Esophagus muscularis mucosa (tissue), 4 donors: ENCODE measurements at regions not wholly inside any gene's neighbourhood (a gene's known extent, or its start where the extent isn't known, plus 50 kb on each side); places are given as distances from the start of the nearest gene placed in this dataset.

Source experiments
- DNase-seq: peaks from one replicate; pipeline ENCODE4 v3.0.0-alpha.2; 2017; ENCODE audit errors: extremely low spot score
- H3K27ac ChIP-seq, 4 donors: fragments of 200-600 bp; sonication (generic); replicated peaks in 1 of 4; 1 replicate in 3 of 4; 2 replicates in 1 of 4; pipeline ENCODE4 v1.5.1; 2016 to 2019; ENCODE audit warnings: mild to moderate bottlenecking in 1 of 4
- H3K27me3 ChIP-seq, 4 donors: fragments of 200-600 bp; sonication (generic); one replicate each; pipeline versions ENCODE4 v1.5.1 to v1.6.0; 2016 to 2019
- H3K36me3 ChIP-seq, 4 donors: fragments of 200-600 bp; sonication (generic); one replicate each; pipeline ENCODE4 v1.5.1; 2016 to 2019
- H3K4me1 ChIP-seq, 4 donors: fragments of 200-600 bp; sonication (generic); one replicate each; pipeline ENCODE4 v1.5.1; 2016 to 2019
- H3K4me3 ChIP-seq, 4 donors: fragments of 200-600 bp; sonication (generic); 1 replicate in 2 of 4; 2 replicates in 2 of 4; pipeline ENCODE4 v1.5.1; 2016 to 2019; ENCODE audit warnings: mild to moderate bottlenecking in 4 of 4, moderate library complexity in 1 of 4
- H3K9me3 ChIP-seq, 4 donors: fragments of 200-600 bp; sonication (generic); 1 replicate in 3 of 4; 2 replicates in 1 of 4; pipeline ENCODE4 v1.5.1; 2016 to 2019
- EP300 ChIP-seq: sonication (generic); formaldehyde crosslinking; IDR thresholded peaks from one replicate; pipeline ENCODE4 v1.6.1; 2017; ENCODE audit warnings: antibody characterized with exemption
- POLR2A ChIP-seq: fragments of 450-650 bp; IDR thresholded peaks from one replicate; pipeline ENCODE4 v1.6.1; 2017; ENCODE audit warnings: antibody characterized with exemption, moderate library complexity, mild to moderate bottlenecking, low read depth
- POLR2AphosphoS5 ChIP-seq, 2 donors: sonication (generic); formaldehyde crosslinking; IDR thresholded peaks; one replicate each; pipeline ENCODE4 v1.6.1; 2017; ENCODE audit warnings: antibody characterized with exemption in 2 of 2
- WGBS: methylation state at CpG from one replicate; pipeline ENCODE4 v1.1.5; 2018; 5-methylcytosine and 5-hydroxymethylcytosine counted together
- intact Hi-C: fragments of 100-400 bp; cut with DNase I; formaldehyde crosslinking; loops from one replicate; pipeline ENCODE4 v1.15.1; 2023
- TF ChIP-seq, protein P1 (sequence below), 3 experiments: fragments of 200-600 bp in 2 of 3; fragments of 450-650 bp in 1 of 3; sonication (generic) in 2 of 3; IDR thresholded peaks; one replicate each; pipeline ENCODE4 v1.5.1; 2017 to 2019; ENCODE audit warnings: antibody characterized with exemption in 3 of 3, mild to moderate bottlenecking in 2 of 3, moderate library complexity in 1 of 3

DNA sequence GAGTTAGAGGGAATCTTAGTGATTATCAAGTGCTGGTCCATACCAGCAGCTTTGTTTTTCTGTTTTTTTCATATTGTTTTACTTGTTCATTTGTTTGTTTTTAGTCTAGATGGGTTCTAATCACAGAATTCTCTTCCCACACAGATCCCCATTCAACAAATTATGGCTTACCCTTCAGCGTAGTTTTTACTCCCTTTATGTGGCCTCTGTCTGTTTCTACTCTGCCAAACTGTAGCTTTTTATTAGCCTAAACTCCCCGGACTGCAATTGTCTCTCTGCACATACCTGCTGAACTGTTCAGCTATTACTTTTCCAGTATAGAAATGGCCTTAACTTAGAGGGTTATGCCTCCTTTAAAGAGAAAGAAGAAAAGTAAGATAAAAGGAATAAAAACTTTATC, 348.5 kb downstream of the TGFB2 start:
- TF ChIP-seq POLR2A (no peak), POLR2AphosphoS5 (IDR thresholded peaks at IDR 0.05) (no peak), EP300 (no peak)
- TF ChIP-seq, protein P1, sequence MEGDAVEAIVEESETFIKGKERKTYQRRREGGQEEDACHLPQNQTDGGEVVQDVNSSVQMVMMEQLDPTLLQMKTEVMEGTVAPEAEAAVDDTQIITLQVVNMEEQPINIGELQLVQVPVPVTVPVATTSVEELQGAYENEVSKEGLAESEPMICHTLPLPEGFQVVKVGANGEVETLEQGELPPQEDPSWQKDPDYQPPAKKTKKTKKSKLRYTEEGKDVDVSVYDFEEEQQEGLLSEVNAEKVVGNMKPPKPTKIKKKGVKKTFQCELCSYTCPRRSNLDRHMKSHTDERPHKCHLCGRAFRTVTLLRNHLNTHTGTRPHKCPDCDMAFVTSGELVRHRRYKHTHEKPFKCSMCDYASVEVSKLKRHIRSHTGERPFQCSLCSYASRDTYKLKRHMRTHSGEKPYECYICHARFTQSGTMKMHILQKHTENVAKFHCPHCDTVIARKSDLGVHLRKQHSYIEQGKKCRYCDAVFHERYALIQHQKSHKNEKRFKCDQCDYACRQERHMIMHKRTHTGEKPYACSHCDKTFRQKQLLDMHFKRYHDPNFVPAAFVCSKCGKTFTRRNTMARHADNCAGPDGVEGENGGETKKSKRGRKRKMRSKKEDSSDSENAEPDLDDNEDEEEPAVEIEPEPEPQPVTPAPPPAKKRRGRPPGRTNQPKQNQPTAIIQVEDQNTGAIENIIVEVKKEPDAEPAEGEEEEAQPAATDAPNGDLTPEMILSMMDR (IDR thresholded peaks at IDR 0.05) = no peak
- no peak overlapping the region for H3K27ac ChIP-seq
- intact Hi-C loops = no loop called here
- H3K4me1 ChIP-seq = peaks cover 0 to 7% (median 0%) of the 10 kb centered on the region in 4 donors
- 76% methylated on average over 2 of the region's 2 CpGs for WGBS
- no peak overlapping the region for H3K4me3 ChIP-seq
- no peaks in the 10 kb centered on the region for H3K36me3 ChIP-seq
- H3K9me3 ChIP-seq = no peaks in the 10 kb centered on the region
- DNase-seq = no peak
- H3K27me3 ChIP-seq = no peaks in the 10 kb centered on the region

DNA sequence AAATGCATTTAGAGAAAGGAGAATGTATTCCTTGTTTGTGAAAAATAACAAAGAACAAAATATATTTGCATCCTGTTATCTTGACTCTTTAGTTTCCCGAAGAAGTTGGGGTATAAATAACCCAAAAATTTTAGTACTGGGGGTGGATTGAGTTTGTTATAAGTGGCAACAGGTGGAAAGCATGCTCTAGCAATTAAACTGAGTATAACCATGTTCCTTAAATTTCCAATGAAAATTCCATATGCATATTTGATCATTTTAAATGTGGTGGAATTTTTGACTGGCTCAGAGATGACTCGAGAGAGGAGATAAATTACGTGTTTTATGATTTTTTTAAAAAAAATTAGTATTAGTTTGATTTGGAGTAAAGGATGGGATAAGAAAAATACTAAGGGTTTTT, 348.9 kb downstream of the TGFB2 start:
- Histone ChIP-seq H3K4me1 (peaks cover 0 to 7% (median 0%) of the 10 kb centered on the region in 4 donors), H3K4me3 (no peak overlapping the region), H3K9me3 (no peaks in the 10 kb centered on the region), H3K27me3 (no peaks in the 10 kb centered on the region), H3K36me3 (no peaks in the 10 kb centered on the region), H3K27ac (no peak overlapping the region)
- 86% methylated on average over 3 of the region's 3 CpGs for WGBS
- TF ChIP-seq, protein P1 (IDR thresholded peaks at IDR 0.05) = no peak
- no peak for DNase-seq
- intact Hi-C loops = no loop called here

DNA sequence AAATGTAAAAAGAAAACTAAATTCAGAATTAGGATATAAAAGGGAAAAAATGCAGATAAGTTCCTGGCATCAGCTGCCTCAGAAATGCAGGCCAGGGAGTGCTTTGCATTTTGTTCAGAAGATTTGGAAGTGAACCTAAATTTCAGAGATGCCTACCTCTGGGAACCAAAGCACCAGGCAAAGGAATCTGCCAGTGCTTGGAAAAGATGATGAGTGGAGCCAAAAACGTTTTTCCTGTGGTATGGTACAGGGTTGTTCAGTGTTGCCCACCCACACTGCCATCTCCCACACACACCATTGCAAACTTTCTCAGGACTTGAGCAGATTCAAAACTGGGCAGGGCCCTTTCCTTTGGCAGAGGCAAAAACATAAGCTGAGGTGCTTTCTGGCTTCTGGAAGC, 349.5 kb downstream of the TGFB2 start:
- H3K36me3 ChIP-seq = no peaks in the 10 kb centered on the region
- DNase-seq = no peak
- 20% methylated on average over 1 of the region's 1 CpG for WGBS
- H3K4me1 ChIP-seq = peaks cover 0 to 7% (median 0%) of the 10 kb centered on the region in 4 donors
- H3K4me3 ChIP-seq = no peak overlapping the region
- no peaks in the 10 kb centered on the region for H3K9me3 ChIP-seq
- no peaks in the 10 kb centered on the region for H3K27me3 ChIP-seq
- H3K27ac ChIP-seq = no peak overlapping the region
- intact Hi-C loops = no loop called here
- TF ChIP-seq, protein P1 (IDR thresholded peaks at IDR 0.05) = no peak
- TF ChIP-seq POLR2AphosphoS5 (IDR thresholded peaks at IDR 0.05) = no peak

DNA sequence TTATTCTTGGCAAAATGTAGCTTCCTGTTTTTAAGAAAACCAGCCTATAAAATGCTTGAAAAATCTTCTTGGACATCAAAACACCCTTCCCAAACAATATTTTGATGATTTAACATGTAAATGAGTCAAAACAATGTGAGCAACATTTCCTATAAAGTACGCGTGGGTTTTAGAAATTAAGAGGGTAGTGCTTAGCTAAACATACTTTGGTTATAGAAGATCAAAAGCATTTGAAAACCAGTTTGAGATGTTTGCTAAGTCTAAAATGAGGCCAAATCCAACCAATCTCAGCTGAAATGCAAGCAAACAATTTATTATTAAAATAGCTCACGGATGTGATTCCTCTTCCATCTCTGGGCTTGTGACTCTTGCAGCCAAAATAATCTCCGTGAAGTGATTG, 350.4 kb downstream of the TGFB2 start:
- no peaks in the 10 kb centered on the region for H3K9me3 ChIP-seq
- 94% methylated on average over 4 of the region's 4 CpGs for WGBS
- H3K27me3 ChIP-seq = no peaks in the 10 kb centered on the region
- no peak overlapping the region for H3K27ac ChIP-seq
- H3K4me3 ChIP-seq = no peak overlapping the region
- intact Hi-C loops = no loop called here
- H3K36me3 ChIP-seq = no peaks in the 10 kb centered on the region
- H3K4me1 ChIP-seq = peaks cover 0 to 7% (median 0%) of the 10 kb centered on the region in 4 donors
- DNase-seq = no peak
- no peak for TF ChIP-seq POLR2A

DNA sequence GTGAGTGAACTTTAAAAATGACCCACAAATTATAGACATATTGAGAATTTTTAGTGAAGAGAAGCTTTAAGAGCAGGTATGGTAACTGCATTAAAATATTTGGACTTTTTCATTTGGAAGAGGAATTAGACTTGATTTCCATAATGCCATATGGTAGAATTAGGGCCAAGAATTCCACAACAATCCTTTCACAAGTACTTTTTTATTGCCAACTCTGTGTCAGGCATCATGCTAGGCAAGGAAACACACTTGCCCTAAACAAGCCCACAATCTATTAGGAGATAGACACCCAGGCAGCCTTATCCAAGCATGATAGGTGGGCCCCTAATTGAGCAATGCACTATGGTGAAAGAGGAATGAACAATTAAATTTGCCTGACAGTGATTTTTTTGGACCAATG, 353.0 kb downstream of the TGFB2 start:
- no peak overlapping the region for H3K27ac ChIP-seq
- TF ChIP-seq, protein P1 (IDR thresholded peaks at IDR 0.05) = no peak
- TF ChIP-seq POLR2A (no peak), EP300 (no peak), POLR2AphosphoS5 (IDR thresholded peaks at IDR 0.05) (no peak)
- peaks cover 0 to 11% (median 6%) of the 10 kb centered on the region in 4 donors for H3K4me1 ChIP-seq

More for the DNA sequence above, 353.0 kb downstream of the TGFB2 start:
- Histone ChIP-seq H3K4me3 (no peak overlapping the region), H3K36me3 (no peaks in the 10 kb centered on the region), H3K9me3 (no peaks in the 10 kb centered on the region), H3K27me3 (no peaks in the 10 kb centered on the region)
- intact Hi-C loops = no loop called here
- DNase-seq = no peak
